CD4-positive, alpha-beta memory T cell (primary cell): ENCODE measurements at regions not wholly inside any gene's neighbourhood (a gene's known extent, or its start where the extent isn't known, plus 50 kb on each side); places are given as distances from the start of the nearest gene placed in this dataset.

ENCODE experiments used
- CTCF ChIA-PET: fragments of 350-600 bp; sonication (Branson Sonifier 250); formaldehyde crosslinking; loops from one replicate; lab custom pipeline; 2021; ENCODE audit warnings: inconsistent platforms; ENCODE audit not compliant: partially characterized antibody; lab: Charles Lee
- POLR2A ChIA-PET: fragments of 350-600 bp; sonication (Branson Sonifier 250); formaldehyde crosslinking; loops from one replicate; lab custom pipeline; 2021; ENCODE audit not compliant: partially characterized antibody; lab: Charles Lee
- DNase-seq, 5 donors: peaks; one replicate each; pipeline versions ENCODE4 v3.0.0 to v3.0.0-alpha.2; 2020 to 2022; ENCODE audit warnings: mixed read lengths in 1 of 5
- H3K27ac ChIP-seq: one replicate; pipeline ENCODE4 v1.7.0; 2013; ENCODE audit warnings: low read depth, low read length
- H3K27me3 ChIP-seq: 2 replicates; pipeline ENCODE4 v1.7.0; 2013; ENCODE audit warnings: mild to moderate bottlenecking, low read length, moderate library complexity; ENCODE audit not compliant: insufficient read depth
- H3K36me3 ChIP-seq: 2 replicates; pipeline ENCODE4 v1.7.0; 2013; ENCODE audit warnings: mild to moderate bottlenecking, low read length, moderate library complexity; ENCODE audit not compliant: insufficient read depth
- H3K4me1 ChIP-seq: 2 replicates; pipeline ENCODE4 v1.7.0; 2013; ENCODE audit warnings: mild to moderate bottlenecking, low read length, moderate library complexity; ENCODE audit not compliant: insufficient read depth
- H3K4me3 ChIP-seq, 2 donors: one replicate each; pipeline ENCODE4 v1.7.0; 2013; ENCODE audit warnings: low read length in 2 of 2, mild to moderate bottlenecking in 1 of 2
- H3K9me3 ChIP-seq, 2 donors: one replicate each; pipeline ENCODE4 v1.7.0; 2013; ENCODE audit warnings: low read length in 2 of 2, control low read depth in 1 of 2; ENCODE audit not compliant: control insufficient read depth in 1 of 2
- H3K27ac Mint-ChIP-seq, 7 donors: one replicate each; pipeline ENCODE4 v1.8.0; 2020 to 2021; ENCODE audit warnings: mixed read lengths in 7 of 7, mild to moderate bottlenecking in 6 of 7, inconsistent platforms in 3 of 7, moderate library complexity in 3 of 7
- H3K27me3 Mint-ChIP-seq, 2 donors: one replicate each; pipeline ENCODE4 v1.8.0; 2020 to 2021; ENCODE audit warnings: mixed read lengths in 2 of 2
- H3K36me3 Mint-ChIP-seq, 2 donors: one replicate each; pipeline ENCODE4 v1.8.0; 2020 to 2021; ENCODE audit warnings: mixed read lengths in 2 of 2, inconsistent platforms in 1 of 2, mild to moderate bottlenecking in 1 of 2
- H3K4me1 Mint-ChIP-seq, 4 donors: one replicate each; pipeline ENCODE4 v1.8.0; 2020 to 2021; ENCODE audit warnings: mixed read lengths in 4 of 4, mild to moderate bottlenecking in 1 of 4
- H3K4me3 Mint-ChIP-seq, 8 donors: one replicate each; pipeline ENCODE4 v1.8.0; 2020 to 2021; ENCODE audit warnings: mixed read lengths in 8 of 8, mild to moderate bottlenecking in 7 of 8, moderate library complexity in 6 of 8, inconsistent platforms in 3 of 8
- H3K9me3 Mint-ChIP-seq, 8 donors: one replicate each; pipeline ENCODE4 v1.8.0; 2020 to 2021; ENCODE audit warnings: mixed read lengths in 8 of 8, mild to moderate bottlenecking in 5 of 8, inconsistent platforms in 3 of 8, moderate library complexity in 1 of 8
- intact Hi-C: fragments of 100-400 bp; cut with micrococcal nuclease; formaldehyde crosslinking; loops from one replicate; pipeline ENCODE4 v1.15.1; 2023

DNA sequence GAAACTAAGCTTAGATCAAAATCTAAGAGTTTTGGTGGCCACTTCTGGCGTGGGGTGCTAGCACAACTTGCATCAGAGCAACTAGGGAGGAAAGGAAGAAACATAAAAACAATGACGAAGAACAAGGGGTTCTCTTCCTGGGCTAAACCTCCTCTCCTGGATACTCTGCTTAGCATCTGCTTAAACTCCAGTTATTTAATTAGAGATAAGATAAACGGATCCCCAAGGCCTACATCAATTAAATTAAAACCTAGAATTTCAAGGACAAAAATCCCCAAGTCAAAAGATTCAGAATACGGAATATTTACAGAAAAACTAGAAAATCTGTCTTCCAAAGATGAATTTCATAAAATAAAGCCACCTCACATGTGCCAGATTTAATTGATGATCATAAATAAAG, 281.9 kb downstream of the SHOX2 start:
- Mint-ChIP-seq H3K9me3 (peaks cover 5 to 20% (median 10%) of the 10 kb centered on the region in 8 donors), H3K36me3 (no peaks in the 10 kb centered on the region), H3K4me1 (no peaks in the 10 kb centered on the region), H3K27me3 (no peaks in the 10 kb centered on the region), H3K27ac (no peak overlapping the region), H3K4me3 (no peak overlapping the region)
- Histone ChIP-seq H3K4me3 (no peak overlapping the region), H3K36me3 (no peaks in the 10 kb centered on the region), H3K27me3 (no peaks in the 10 kb centered on the region), H3K9me3 (no peaks in the 10 kb centered on the region), H3K27ac (no peak overlapping the region), H3K4me1 (no peaks in the 10 kb centered on the region)
- intact Hi-C loops, result no loop called here
- DNase-seq, result no peak
- CTCF ChIA-PET, result no interaction called here
- POLR2A ChIA-PET, result no interaction called here

- CTCF ChIA-PET, result no interaction called here
- DNase-seq, result no peak
- Histone ChIP-seq H3K4me1 (no peaks in the 10 kb centered on the region), H3K36me3 (no peaks in the 10 kb centered on the region), H3K9me3 (no peaks in the 10 kb centered on the region), H3K4me3 (no peak overlapping the region), H3K27ac (no peak overlapping the region), H3K27me3 (no peaks in the 10 kb centered on the region)
- POLR2A ChIA-PET, result no interaction called here
- H3K4me1 Mint-ChIP-seq, result no peaks in the 10 kb centered on the region
- no peak overlapping the region for H3K4me3 Mint-ChIP-seq
- H3K27me3 Mint-ChIP-seq, result no peaks in the 10 kb centered on the region
- intact Hi-C loops, result no loop called here
- H3K9me3 Mint-ChIP-seq, result peaks cover 0 to 11% (median 5%) of the 10 kb centered on the region in 8 donors
- no peaks in the 10 kb centered on the region for H3K36me3 Mint-ChIP-seq
- no peak overlapping the region for H3K27ac Mint-ChIP-seq
Measured at GRCh38 chr3:157823050-157823449, 283.2 kb downstream of the SHOX2 start.

- Histone ChIP-seq H3K36me3 (no peaks in the 10 kb centered on the region), H3K27me3 (no peaks in the 10 kb centered on the region), H3K4me3 (no peak overlapping the region), H3K4me1 (no peaks in the 10 kb centered on the region), H3K9me3 (no peaks in the 10 kb centered on the region), H3K27ac (no peak overlapping the region)
- Mint-ChIP-seq H3K4me3 (no peak overlapping the region), H3K4me1 (no peaks in the 10 kb centered on the region), H3K27ac (no peak overlapping the region), H3K36me3 (no peaks in the 10 kb centered on the region), H3K9me3 (peaks cover 0 to 8% (median 0%) of the 10 kb centered on the region in 8 donors), H3K27me3 (no peaks in the 10 kb centered on the region)
- ChIA-PET POLR2A (no interaction called here), CTCF (interaction anchor here (0.8 kb wide), 1 partner anchor 16 kb away, joined by 4 read pairs; no protein-coding TSS in a partner anchor)
- intact Hi-C loops, result no loop called here
- no peak for DNase-seq
Measured at GRCh38 chr3:157820157-157820517, 286.1 kb downstream of the SHOX2 start.

DNA sequence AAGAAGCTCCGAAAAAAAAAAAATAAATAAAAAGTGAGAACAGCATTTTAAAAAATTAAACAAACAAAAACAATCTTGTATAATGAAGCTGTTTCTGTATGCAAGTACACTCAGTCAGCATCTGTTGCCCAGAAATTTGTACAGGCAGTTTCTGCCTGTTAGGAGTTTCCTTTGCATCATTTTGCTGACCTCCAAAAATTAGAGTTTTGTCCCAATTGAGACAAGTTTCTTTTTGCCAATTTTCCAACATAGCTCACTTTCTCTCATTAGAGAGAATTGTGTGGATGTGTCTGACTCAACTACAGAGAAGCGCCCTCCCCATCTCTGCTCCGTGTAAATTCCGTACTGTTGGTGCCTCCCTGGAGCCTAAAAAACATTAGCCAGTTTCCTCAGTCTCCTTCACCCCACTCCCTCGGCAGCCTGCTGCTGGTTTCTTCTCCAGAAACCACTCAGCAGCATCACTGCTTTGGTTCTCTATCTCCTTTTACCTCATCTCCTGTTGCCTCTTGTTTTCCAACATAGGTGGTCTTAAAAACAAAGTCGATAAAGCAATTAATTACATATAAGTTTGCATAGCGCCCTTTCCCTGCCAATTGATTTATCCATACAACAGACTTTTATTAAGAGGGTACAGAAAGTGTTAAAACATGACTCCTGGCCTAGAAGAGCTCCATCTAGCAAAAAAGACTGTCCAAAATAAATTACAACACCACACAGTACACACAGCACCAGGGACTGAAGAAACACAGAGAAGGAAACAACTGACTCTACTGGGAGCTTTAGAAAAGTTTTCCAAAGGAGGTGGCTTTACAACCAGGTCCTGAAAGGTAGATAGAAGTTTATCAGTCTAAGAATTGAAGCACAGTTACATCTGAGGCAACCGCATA, 286.7 kb downstream of the SHOX2 start:
- DNase-seq, result no peak

DNA sequence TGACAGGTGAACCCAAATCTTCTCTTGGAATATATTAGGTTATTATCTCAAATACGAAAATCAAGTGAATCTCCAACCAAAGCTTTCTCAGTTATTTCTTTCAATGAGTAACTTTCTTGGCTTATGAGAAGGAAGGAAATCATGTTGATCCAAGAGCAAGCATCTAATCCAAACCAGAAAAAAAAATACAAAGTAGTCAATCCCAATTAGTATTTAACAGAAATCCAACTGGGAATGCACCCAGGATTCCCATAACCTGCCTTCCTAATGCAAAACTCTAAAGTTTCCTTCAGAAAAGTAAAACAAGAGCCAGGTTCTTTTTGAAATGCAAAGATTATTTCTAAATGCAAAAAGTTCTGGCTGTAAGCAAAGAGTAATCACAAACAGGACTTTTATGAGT, 289.3 kb downstream of the SHOX2 start:
- POLR2A ChIA-PET, result no interaction called here
- Histone ChIP-seq H3K9me3 (no peaks in the 10 kb centered on the region), H3K4me3 (no peak overlapping the region), H3K36me3 (no peaks in the 10 kb centered on the region), H3K27me3 (no peaks in the 10 kb centered on the region), H3K4me1 (no peaks in the 10 kb centered on the region), H3K27ac (no peak overlapping the region)
- Mint-ChIP-seq H3K4me3 (no peak overlapping the region), H3K27me3 (peaks cover 0 to 2% of the 10 kb centered on the region in 2 donors), H3K9me3 (peaks cover 0 to 4% (median 0%) of the 10 kb centered on the region in 8 donors), H3K36me3 (no peaks in the 10 kb centered on the region), H3K27ac (no peak overlapping the region), H3K4me1 (no peaks in the 10 kb centered on the region)
- CTCF ChIA-PET, result no interaction called here
- DNase-seq, result no peak
- intact Hi-C loops, result no loop called here

More for the DNA sequence above, 286.7 kb downstream of the SHOX2 start:
- no peak overlapping the region for H3K27ac ChIP-seq
- H3K27me3 ChIP-seq, result no peaks in the 10 kb centered on the region
- Mint-ChIP-seq H3K4me1 (no peaks in the 10 kb centered on the region), H3K36me3 (no peaks in the 10 kb centered on the region), H3K27ac (no peak overlapping the region), H3K27me3 (no peaks in the 10 kb centered on the region), H3K4me3 (no peak overlapping the region), H3K9me3 (peaks cover 0 to 8% (median 0%) of the 10 kb centered on the region in 8 donors)
- intact Hi-C loops, result no loop called here
- POLR2A ChIA-PET, result no interaction called here
- H3K9me3 ChIP-seq, result no peaks in the 10 kb centered on the region
- no peaks in the 10 kb centered on the region for H3K4me1 ChIP-seq
- CTCF ChIA-PET, result interaction anchor here (0.8 kb wide), 1 partner anchor 17 kb away, joined by 4 read pairs; no protein-coding TSS in a partner anchor
- no peak overlapping the region for H3K4me3 ChIP-seq
- no peaks in the 10 kb centered on the region for H3K36me3 ChIP-seq

GRCh38 chr3:157816296-157816695, 289.9 kb downstream of the SHOX2 start:
- no peaks in the 10 kb centered on the region for H3K36me3 Mint-ChIP-seq
- ChIA-PET POLR2A (no interaction called here), CTCF (no interaction called here)

DNA sequence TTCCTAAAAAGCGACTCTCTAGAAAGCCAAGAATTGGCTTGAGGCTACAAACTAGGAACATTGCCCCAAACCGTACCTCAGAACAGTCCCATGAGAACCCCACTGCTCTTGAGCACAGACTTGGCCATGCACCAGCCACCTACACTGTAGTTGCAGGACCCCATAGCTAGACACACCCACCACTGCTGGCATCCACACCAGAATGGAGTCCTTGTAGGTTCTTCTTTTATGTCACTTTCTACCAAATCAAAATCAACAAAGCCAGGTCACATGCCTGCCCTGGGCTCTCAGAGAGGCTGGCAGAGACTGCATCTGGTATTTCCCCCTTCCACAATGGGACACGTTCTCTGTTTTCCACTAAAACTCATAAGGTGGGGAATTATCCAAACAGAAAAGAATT, 290.5 kb downstream of the SHOX2 start:
- Mint-ChIP-seq H3K27me3 (peaks cover 0 to 2% of the 10 kb centered on the region in 2 donors), H3K4me3 (no peak overlapping the region), H3K4me1 (no peaks in the 10 kb centered on the region), H3K36me3 (no peaks in the 10 kb centered on the region), H3K9me3 (peaks cover 0 to 4% (median 0%) of the 10 kb centered on the region in 8 donors), H3K27ac (no peak overlapping the region)
- Histone ChIP-seq H3K9me3 (no peaks in the 10 kb centered on the region), H3K4me3 (no peak overlapping the region), H3K27ac (no peak overlapping the region), H3K36me3 (no peaks in the 10 kb centered on the region), H3K27me3 (no peaks in the 10 kb centered on the region), H3K4me1 (no peaks in the 10 kb centered on the region)
- ChIA-PET POLR2A (no interaction called here), CTCF (no interaction called here)
- no peak for DNase-seq
- intact Hi-C loops, result no loop called here

More at GRCh38 chr3:157816296-157816695, 289.9 kb downstream of the SHOX2 start:
- Histone ChIP-seq H3K36me3 (no peaks in the 10 kb centered on the region), H3K27ac (no peak overlapping the region), H3K9me3 (no peaks in the 10 kb centered on the region), H3K4me3 (no peak overlapping the region), H3K27me3 (no peaks in the 10 kb centered on the region), H3K4me1 (no peaks in the 10 kb centered on the region)
- H3K4me1 Mint-ChIP-seq, result no peaks in the 10 kb centered on the region
- DNase-seq, result no peak
- intact Hi-C loops, result no loop called here
- H3K9me3 Mint-ChIP-seq, result peaks cover 0 to 4% (median 0%) of the 10 kb centered on the region in 8 donors
- peaks cover 0 to 2% of the 10 kb centered on the region in 2 donors for H3K27me3 Mint-ChIP-seq
- no peak overlapping the region for H3K27ac Mint-ChIP-seq
- H3K4me3 Mint-ChIP-seq, result no peak overlapping the region
